SK-N-SH treated with all-trans-retinoic acid at 6 μM for 48 hours (cell line): ENCODE measurements at regions not wholly inside any gene's neighbourhood (a gene's known extent, or its start where the extent isn't known, plus 50 kb on each side); places are given as distances from the start of the nearest gene placed in this dataset.

Source experiments
- ATAC-seq: fragments of 200-7000 bp; cut with Tn5 transposase; 3 replicates; pipeline ENCODE4 v1.9.1; 2020; ENCODE audit warnings: mild to moderate bottlenecking, moderate library complexity
- ARNTL ChIP-seq: fragments of 450-650 bp; formaldehyde crosslinking; IDR thresholded peaks from 2 replicates; pipeline ENCODE4 v1.5.0; 2020; ENCODE audit warnings: low read depth, mild to moderate bottlenecking, moderate library complexity, borderline replicate concordance
- BACH2 ChIP-seq: fragments of 250-450 bp; sonication (Bioruptor Pico); IDR thresholded peaks from 2 replicates; pipeline ENCODE4 v1.9.0; 2021; ENCODE audit warnings: mild to moderate bottlenecking, borderline replicate concordance
- CSDC2 ChIP-seq: fragments of 250-450 bp; sonication (Bioruptor Pico); IDR thresholded peaks from 2 replicates; pipeline ENCODE4 v1.5.0; 2020; ENCODE audit warnings: mild to moderate bottlenecking, moderate library complexity
- ESRRG ChIP-seq: fragments of 250-450 bp; sonication (Bioruptor Pico); IDR thresholded peaks from 2 replicates; pipeline ENCODE4 v1.6.1; 2021; ENCODE audit warnings: mild to moderate bottlenecking
- GLIS3 ChIP-seq: fragments of 250-450 bp; sonication (Bioruptor Pico); IDR thresholded peaks from 2 replicates; pipeline ENCODE4 v1.5.0; 2020; ENCODE audit warnings: mild to moderate bottlenecking, moderate library complexity
- ISL1 ChIP-seq: fragments of 250-450 bp; sonication (Bioruptor Pico); IDR thresholded peaks from 2 replicates; pipeline ENCODE4 v2.1.2; 2022; ENCODE audit warnings: mild to moderate bottlenecking, moderate library complexity
- OSR1 ChIP-seq: fragments of 250-450 bp; sonication (Bioruptor Pico); IDR thresholded peaks from 2 replicates; pipeline ENCODE4 v1.8.0; 2022; ENCODE audit warnings: moderate library complexity, mild to moderate bottlenecking, inconsistent platforms
- PPARA ChIP-seq: fragments of 250-450 bp; sonication (Bioruptor Pico); IDR thresholded peaks from 2 replicates; pipeline ENCODE4 v1.5.0; 2020; ENCODE audit warnings: mild to moderate bottlenecking, borderline replicate concordance
- RARB ChIP-seq: fragments of 250-450 bp; sonication (Bioruptor Pico); IDR thresholded peaks from 2 replicates; pipeline ENCODE4 v1.8.0; 2021; ENCODE audit warnings: mild to moderate bottlenecking, moderate library complexity
- SNAI2 ChIP-seq: fragments of 250-450 bp; sonication (Bioruptor Pico); IDR thresholded peaks from 2 replicates; pipeline ENCODE4 v1.5.0; 2020; ENCODE audit warnings: mild to moderate bottlenecking, moderate library complexity
- TCF4 ChIP-seq: fragments of 250-450 bp; sonication (Bioruptor Pico); IDR thresholded peaks from 2 replicates; pipeline ENCODE4 v1.8.0; 2021; ENCODE audit warnings: mild to moderate bottlenecking, moderate library complexity, borderline replicate concordance
- TOX ChIP-seq: fragments of 250-450 bp; sonication (Bioruptor Pico); IDR thresholded peaks from 2 replicates; pipeline ENCODE4 v1.8.0; 2021; ENCODE audit warnings: mild to moderate bottlenecking, moderate library complexity, borderline replicate concordance
- ZC3H10 ChIP-seq: fragments of 250-450 bp; sonication (Bioruptor Pico); IDR thresholded peaks from 2 replicates; pipeline ENCODE4 v1.5.1; 2021; ENCODE audit warnings: mild to moderate bottlenecking, moderate library complexity
- ZFP30 ChIP-seq: fragments of 450-650 bp; formaldehyde crosslinking; IDR thresholded peaks from 2 replicates; pipeline ENCODE4 v1.5.0; 2022; ENCODE audit warnings: mild to moderate bottlenecking, moderate library complexity
- ZNF565 ChIP-seq: fragments of 450-650 bp; formaldehyde crosslinking; conservative IDR thresholded peaks from 2 replicates; pipeline ENCODE4 v1.5.0; 2020; ENCODE audit warnings: low read depth, mild to moderate bottlenecking, moderate library complexity
- ZNF70 ChIP-seq: fragments of 450-650 bp; formaldehyde crosslinking; IDR thresholded peaks from 2 replicates; pipeline ENCODE4 v1.5.0; 2020; ENCODE audit warnings: mild to moderate bottlenecking, moderate library complexity
- ZNF8 ChIP-seq: fragments of 450-650 bp; formaldehyde crosslinking; IDR thresholded peaks from 2 replicates; pipeline ENCODE4 v1.5.0; 2020; ENCODE audit warnings: mild to moderate bottlenecking, moderate library complexity
- TF ChIP-seq, protein P1 (sequence below): fragments of 250-450 bp; sonication (Bioruptor Pico); IDR thresholded peaks from 2 replicates; pipeline ENCODE4 v1.8.0; 2020; ENCODE audit warnings: mild to moderate bottlenecking, moderate library complexity, borderline replicate concordance
- TF ChIP-seq, protein P2 (sequence below): fragments of 250-450 bp; sonication (Bioruptor Pico); IDR thresholded peaks from 2 replicates; pipeline ENCODE4 v1.5.0; 2020; ENCODE audit warnings: mild to moderate bottlenecking, moderate library complexity
- TF ChIP-seq, protein P3 (sequence below): fragments of 250-450 bp; sonication (Bioruptor Pico); IDR thresholded peaks from 2 replicates; pipeline ENCODE4 v1.5.1; 2021; ENCODE audit warnings: mild to moderate bottlenecking, moderate library complexity
- TF ChIP-seq, protein P4 (sequence below): fragments of 250-450 bp; sonication (Bioruptor Pico); IDR thresholded peaks from 2 replicates; pipeline ENCODE4 v1.5.1; 2020; ENCODE audit warnings: low read depth, mild to moderate bottlenecking, moderate library complexity
- TF ChIP-seq, protein P5 (sequence below): fragments of 250-450 bp; sonication (Bioruptor Pico); IDR thresholded peaks from 2 replicates; pipeline ENCODE4 v1.8.0; 2021; ENCODE audit warnings: low read depth, mild to moderate bottlenecking, moderate library complexity, borderline replicate concordance

DNA sequence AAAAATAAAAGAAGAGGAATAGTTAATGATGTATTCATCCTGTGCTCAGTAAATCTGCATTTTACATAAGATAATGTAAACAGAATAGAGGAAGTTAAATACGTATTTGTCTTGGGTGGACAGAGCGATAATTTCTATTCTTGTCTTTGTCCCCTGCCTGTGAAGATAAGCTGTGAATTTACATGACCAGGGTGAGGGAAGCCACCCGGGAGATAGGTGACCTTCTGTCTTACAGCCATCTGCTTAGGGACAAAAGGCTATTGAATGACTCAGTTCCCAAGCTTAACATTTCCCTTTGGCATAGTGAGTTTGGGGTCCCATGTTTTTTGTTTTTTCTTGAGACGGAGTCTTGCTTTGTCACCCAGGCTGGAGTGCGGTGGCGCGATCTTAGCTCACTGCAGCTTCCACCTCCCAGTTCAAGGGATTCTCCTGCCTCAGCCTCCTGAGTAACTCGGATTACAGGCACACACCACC lies 88.7 kb upstream of the KCTD7 start (continued):
- TF ChIP-seq, protein P1, sequence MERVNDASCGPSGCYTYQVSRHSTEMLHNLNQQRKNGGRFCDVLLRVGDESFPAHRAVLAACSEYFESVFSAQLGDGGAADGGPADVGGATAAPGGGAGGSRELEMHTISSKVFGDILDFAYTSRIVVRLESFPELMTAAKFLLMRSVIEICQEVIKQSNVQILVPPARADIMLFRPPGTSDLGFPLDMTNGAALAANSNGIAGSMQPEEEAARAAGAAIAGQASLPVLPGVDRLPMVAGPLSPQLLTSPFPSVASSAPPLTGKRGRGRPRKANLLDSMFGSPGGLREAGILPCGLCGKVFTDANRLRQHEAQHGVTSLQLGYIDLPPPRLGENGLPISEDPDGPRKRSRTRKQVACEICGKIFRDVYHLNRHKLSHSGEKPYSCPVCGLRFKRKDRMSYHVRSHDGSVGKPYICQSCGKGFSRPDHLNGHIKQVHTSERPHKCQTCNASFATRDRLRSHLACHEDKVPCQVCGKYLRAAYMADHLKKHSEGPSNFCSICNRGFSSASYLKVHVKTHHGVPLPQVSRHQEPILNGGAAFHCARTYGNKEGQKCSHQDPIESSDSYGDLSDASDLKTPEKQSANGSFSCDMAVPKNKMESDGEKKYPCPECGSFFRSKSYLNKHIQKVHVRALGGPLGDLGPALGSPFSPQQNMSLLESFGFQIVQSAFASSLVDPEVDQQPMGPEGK (CRISPR knock-in tag) = no peak
- TF ChIP-seq, protein P2, sequence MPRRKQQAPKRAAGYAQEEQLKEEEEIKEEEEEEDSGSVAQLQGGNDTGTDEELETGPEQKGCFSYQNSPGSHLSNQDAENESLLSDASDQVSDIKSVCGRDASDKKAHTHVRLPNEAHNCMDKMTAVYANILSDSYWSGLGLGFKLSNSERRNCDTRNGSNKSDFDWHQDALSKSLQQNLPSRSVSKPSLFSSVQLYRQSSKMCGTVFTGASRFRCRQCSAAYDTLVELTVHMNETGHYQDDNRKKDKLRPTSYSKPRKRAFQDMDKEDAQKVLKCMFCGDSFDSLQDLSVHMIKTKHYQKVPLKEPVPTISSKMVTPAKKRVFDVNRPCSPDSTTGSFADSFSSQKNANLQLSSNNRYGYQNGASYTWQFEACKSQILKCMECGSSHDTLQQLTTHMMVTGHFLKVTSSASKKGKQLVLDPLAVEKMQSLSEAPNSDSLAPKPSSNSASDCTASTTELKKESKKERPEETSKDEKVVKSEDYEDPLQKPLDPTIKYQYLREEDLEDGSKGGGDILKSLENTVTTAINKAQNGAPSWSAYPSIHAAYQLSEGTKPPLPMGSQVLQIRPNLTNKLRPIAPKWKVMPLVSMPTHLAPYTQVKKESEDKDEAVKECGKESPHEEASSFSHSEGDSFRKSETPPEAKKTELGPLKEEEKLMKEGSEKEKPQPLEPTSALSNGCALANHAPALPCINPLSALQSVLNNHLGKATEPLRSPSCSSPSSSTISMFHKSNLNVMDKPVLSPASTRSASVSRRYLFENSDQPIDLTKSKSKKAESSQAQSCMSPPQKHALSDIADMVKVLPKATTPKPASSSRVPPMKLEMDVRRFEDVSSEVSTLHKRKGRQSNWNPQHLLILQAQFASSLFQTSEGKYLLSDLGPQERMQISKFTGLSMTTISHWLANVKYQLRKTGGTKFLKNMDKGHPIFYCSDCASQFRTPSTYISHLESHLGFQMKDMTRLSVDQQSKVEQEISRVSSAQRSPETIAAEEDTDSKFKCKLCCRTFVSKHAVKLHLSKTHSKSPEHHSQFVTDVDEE (CRISPR knock-in tag) = no peak
- TF ChIP-seq CSDC2 (CRISPR knock-in tag) (no peak), ZC3H10 (no peak), ZNF8 (CRISPR knock-in tag) (no peak), ISL1 (CRISPR knock-in tag) (no peak), RARB (no peak), ZNF70 (no peak), OSR1 (CRISPR knock-in tag) (no peak), ZNF565 (CRISPR knock-in tag) (no peak), ZFP30 (CRISPR knock-in tag) (no peak)
- TF ChIP-seq, protein P3, sequence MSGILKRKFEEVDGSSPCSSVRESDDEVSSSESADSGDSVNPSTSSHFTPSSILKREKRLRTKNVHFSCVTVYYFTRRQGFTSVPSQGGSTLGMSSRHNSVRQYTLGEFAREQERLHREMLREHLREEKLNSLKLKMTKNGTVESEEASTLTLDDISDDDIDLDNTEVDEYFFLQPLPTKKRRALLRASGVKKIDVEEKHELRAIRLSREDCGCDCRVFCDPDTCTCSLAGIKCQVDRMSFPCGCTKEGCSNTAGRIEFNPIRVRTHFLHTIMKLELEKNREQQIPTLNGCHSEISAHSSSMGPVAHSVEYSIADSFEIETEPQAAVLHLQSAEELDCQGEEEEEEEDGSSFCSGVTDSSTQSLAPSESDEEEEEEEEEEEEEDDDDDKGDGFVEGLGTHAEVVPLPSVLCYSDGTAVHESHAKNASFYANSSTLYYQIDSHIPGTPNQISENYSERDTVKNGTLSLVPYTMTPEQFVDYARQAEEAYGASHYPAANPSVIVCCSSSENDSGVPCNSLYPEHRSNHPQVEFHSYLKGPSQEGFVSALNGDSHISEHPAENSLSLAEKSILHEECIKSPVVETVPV = no peak

DNA sequence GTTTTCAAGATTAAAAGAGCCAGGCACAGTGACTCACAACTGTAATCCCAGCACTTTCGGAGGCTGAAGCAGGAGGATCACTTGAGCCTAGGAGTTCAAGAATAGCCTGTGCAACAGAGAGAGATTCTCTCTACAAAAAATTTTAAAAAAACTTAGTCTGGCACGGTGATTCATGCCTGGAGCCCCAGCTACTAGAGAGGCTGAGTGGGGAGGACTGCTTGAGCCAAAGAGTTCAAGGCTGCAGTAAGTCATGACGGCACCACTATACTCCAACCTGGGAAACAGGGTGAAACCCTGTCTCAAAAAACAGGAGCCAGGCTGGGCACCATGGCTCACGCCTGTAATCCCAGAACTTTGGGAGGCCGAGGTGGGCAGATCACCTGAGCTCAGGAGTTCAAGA lies 86.6 kb upstream of the KCTD7 start:
- TF ChIP-seq, protein P4, sequence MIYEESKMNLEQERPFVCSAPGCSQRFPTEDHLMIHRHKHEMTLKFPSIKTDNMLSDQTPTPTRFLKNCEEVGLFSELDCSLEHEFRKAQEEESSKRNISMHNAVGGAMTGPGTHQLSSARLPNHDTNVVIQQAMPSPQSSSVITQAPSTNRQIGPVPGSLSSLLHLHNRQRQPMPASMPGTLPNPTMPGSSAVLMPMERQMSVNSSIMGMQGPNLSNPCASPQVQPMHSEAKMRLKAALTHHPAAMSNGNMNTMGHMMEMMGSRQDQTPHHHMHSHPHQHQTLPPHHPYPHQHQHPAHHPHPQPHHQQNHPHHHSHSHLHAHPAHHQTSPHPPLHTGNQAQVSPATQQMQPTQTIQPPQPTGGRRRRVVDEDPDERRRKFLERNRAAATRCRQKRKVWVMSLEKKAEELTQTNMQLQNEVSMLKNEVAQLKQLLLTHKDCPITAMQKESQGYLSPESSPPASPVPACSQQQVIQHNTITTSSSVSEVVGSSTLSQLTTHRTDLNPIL (CRISPR knock-in tag) = no peak
- TF ChIP-seq ZNF70 = no peak
- TF ChIP-seq CSDC2 (CRISPR knock-in tag) = no peak
- TF ChIP-seq, protein P2 (CRISPR knock-in tag) = no peak
- TF ChIP-seq, protein P1 (CRISPR knock-in tag) = no peak
- TF ChIP-seq, protein P5, sequence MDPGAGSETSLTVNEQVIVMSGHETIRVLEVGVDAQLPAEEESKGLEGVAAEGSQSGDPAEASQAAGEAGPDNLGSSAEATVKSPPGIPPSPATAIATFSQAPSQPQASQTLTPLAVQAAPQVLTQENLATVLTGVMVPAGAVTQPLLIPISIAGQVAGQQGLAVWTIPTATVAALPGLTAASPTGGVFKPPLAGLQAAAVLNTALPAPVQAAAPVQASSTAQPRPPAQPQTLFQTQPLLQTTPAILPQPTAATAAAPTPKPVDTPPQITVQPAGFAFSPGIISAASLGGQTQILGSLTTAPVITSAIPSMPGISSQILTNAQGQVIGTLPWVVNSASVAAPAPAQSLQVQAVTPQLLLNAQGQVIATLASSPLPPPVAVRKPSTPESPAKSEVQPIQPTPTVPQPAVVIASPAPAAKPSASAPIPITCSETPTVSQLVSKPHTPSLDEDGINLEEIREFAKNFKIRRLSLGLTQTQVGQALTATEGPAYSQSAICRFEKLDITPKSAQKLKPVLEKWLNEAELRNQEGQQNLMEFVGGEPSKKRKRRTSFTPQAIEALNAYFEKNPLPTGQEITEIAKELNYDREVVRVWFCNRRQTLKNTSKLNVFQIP = no peak
- no peak for TF ChIP-seq ESRRG (CRISPR knock-in tag)
- no peak for TF ChIP-seq ZNF565 (CRISPR knock-in tag)
- no peak for TF ChIP-seq ZC3H10
- no peak for TF ChIP-seq GLIS3 (CRISPR knock-in tag)
- TF ChIP-seq ZFP30 (CRISPR knock-in tag) = no peak
- no peak for TF ChIP-seq ARNTL (CRISPR knock-in tag)
- no peak for TF ChIP-seq TOX (CRISPR knock-in tag)
- no peak for TF ChIP-seq SNAI2 (CRISPR knock-in tag)
- no peak for TF ChIP-seq TCF4
- no peak for TF ChIP-seq BACH2 (CRISPR knock-in tag)
- TF ChIP-seq PPARA (CRISPR knock-in tag) = no peak
- peak; percentile 6; the same call in 2 of the 3 replicates for ATAC-seq
